DMS 273 (cell line): ENCODE measurements at regions not wholly inside any gene's neighbourhood (a gene's known extent, or its start where the extent isn't known, plus 50 kb on each side); places are given as distances from the start of the nearest gene placed in this dataset.

Experiments used
- DNase-seq: peaks from one replicate; lab custom pipeline; 2025; ENCODE audit not compliant: unreplicated experiment; lab: John Stamatoyannopoulos, UW

DNA sequence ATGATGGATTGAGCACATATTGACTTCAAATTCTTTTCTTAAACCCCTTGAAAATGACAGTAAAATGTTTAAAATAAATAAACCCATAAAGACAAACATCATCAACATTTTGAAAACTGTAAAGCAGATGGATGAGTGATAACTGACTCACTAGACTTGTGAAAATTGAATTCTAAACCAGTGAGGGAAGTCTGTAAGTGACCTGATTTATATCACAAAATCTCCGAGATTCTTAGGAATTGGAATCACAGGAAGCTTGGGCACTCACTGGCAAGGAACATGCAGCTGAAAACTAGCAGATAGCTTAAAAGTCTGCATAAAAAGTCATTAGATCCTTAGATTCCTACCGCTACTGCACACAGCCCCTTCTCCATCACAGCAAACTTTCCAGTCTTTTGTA is 51.3 kb upstream of the TSC22D1 start:
- no peak for DNase-seq

GRCh38 chr13:44626176-44626575 is 50.0 kb upstream of the TSC22D1 start:
- DNase-seq: no peak
